ENCODE measurements at regions not wholly inside any gene's neighbourhood (a gene's known extent, or its start where the extent isn't known, plus 50 kb on each side); places are given as distances from the start of the nearest gene placed in this dataset.

DNA sequence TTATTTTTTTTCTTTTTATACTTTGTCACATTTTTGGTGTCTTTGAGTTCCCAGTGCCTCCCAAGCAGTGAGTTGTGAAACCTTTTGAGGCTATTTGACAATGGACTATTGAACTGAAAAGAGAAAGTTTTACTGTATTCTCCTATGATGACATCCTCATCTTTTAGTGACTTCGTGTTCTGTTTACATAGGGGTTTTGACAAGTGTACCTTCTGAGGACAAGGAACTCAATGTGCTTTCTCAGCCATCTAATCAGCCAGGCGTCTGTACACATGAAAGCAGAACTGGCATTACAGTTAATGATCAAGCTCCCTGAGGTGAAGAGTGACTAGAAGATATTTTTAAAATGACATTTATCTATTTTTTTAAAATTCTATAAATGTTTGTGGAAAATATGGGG lies 175.5 kb downstream of the ANXA1 start:
- Histone ChIP-seq H3K9ac (ENCODE audit: low read depth, low read length) (no peak overlapping the region), H2BK20ac (ENCODE audit: low read depth, low read length) (no peak overlapping the region)
- no peak for ATAC-seq (ENCODE audit: low read depth)

More for the DNA sequence above, 175.5 kb downstream of the ANXA1 start:
- no peaks in the 10 kb centered on the region for H4K20me1 ChIP-seq (ENCODE audit: insufficient read depth, low read length)
- no peak overlapping the region for H2AK5ac ChIP-seq (ENCODE audit: low read depth, low read length)
- intact Hi-C loops (cut with micrococcal nuclease) (no loop called here), dilution Hi-C loops (cut with HindIII; ENCODE audit: low sequenced_read_pairs, unreplicated experiment) (no loop called here), in situ Hi-C loops (cut with MboI; ENCODE audit: low sequenced_read_pairs) (no loop called here)
- no peak overlapping the region for H2BK5ac ChIP-seq (ENCODE audit: low read depth, low read length, poor library complexity, severe bottlenecking)
- no peak overlapping the region for H3K27ac ChIP-seq (ENCODE audit: insufficient read depth, low read length)
- no peak overlapping the region for H3K14ac ChIP-seq (replicated peaks; ENCODE audit: low read depth, low read length)
- no peaks in the 10 kb centered on the region for H3K27me3 ChIP-seq (ENCODE audit: control insufficient read depth, insufficient read depth, low read length)
- no peaks in the 10 kb centered on the region for H3K79me1 ChIP-seq (ENCODE audit: low read depth in 1 of 2, low read length in 2 of 2)
- no peaks in the 10 kb centered on the region for H3K36me3 ChIP-seq (ENCODE audit: control insufficient read depth, insufficient read depth, low read length)
- ChIA-PET CTCF (no interaction called here), POLR2A (ENCODE audit: unreplicated experiment) (no interaction called here)
- no peak overlapping the region for H2AFZ ChIP-seq (replicated peaks; ENCODE audit: low read length, poor library complexity)
- H3K56ac ChIP-seq (ENCODE audit: extremely low read depth, insufficient read depth, low read length) = no peak overlapping the region
- no peak overlapping the region for H3K4me2 ChIP-seq (ENCODE audit: low read depth, low read length)
- TF ChIP-seq FOS (IDR thresholded peaks at IDR 0.05; ENCODE audit: low read depth, low read length) (no peak), POLR2A (IDR thresholded peaks at IDR 0.05; ENCODE audit: low read depth, low read length) (no peak), RFX5 (IDR thresholded peaks at IDR 0.05; ENCODE audit: low read depth, low read length) (no peak), MXI1 (IDR thresholded peaks at IDR 0.05; ENCODE audit: borderline replicate concordance, low read depth, low read length) (no peak), RAD21 (IDR thresholded peaks at IDR 0.05; ENCODE audit: low read length) (no peak), MAFK (IDR thresholded peaks at IDR 0.05; ENCODE audit: low read depth, low read length) (no peak), CEBPB (IDR thresholded peaks at IDR 0.05; ENCODE audit: low read depth, low read length) (no peak), RCOR1 (IDR thresholded peaks at IDR 0.05; ENCODE audit: insufficient replicate concordance, low read length) (no peak), SMC3 (IDR thresholded peaks at IDR 0.05; ENCODE audit: low read depth, low read length) (no peak), NFE2L2 (IDR thresholded peaks at IDR 0.05; ENCODE audit: low read depth, low read length) (no peak), MAZ (IDR thresholded peaks at IDR 0.05; ENCODE audit: borderline replicate concordance, low read depth, low read length) (no peak), CHD1 (IDR thresholded peaks at IDR 0.05; ENCODE audit: low read depth, low read length) (no peak)
- TF ChIP-seq, protein P1, sequence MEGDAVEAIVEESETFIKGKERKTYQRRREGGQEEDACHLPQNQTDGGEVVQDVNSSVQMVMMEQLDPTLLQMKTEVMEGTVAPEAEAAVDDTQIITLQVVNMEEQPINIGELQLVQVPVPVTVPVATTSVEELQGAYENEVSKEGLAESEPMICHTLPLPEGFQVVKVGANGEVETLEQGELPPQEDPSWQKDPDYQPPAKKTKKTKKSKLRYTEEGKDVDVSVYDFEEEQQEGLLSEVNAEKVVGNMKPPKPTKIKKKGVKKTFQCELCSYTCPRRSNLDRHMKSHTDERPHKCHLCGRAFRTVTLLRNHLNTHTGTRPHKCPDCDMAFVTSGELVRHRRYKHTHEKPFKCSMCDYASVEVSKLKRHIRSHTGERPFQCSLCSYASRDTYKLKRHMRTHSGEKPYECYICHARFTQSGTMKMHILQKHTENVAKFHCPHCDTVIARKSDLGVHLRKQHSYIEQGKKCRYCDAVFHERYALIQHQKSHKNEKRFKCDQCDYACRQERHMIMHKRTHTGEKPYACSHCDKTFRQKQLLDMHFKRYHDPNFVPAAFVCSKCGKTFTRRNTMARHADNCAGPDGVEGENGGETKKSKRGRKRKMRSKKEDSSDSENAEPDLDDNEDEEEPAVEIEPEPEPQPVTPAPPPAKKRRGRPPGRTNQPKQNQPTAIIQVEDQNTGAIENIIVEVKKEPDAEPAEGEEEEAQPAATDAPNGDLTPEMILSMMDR (conservative IDR thresholded peaks at IDR 0.05; ENCODE audit: low read depth, low read length) = no peak
- TF ChIP-seq, protein P2, sequence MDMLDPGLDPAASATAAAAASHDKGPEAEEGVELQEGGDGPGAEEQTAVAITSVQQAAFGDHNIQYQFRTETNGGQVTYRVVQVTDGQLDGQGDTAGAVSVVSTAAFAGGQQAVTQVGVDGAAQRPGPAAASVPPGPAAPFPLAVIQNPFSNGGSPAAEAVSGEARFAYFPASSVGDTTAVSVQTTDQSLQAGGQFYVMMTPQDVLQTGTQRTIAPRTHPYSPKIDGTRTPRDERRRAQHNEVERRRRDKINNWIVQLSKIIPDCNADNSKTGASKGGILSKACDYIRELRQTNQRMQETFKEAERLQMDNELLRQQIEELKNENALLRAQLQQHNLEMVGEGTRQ (IDR thresholded peaks at IDR 0.05; ENCODE audit: low read depth, low read length) = no peak
- TF ChIP-seq, protein P3, sequence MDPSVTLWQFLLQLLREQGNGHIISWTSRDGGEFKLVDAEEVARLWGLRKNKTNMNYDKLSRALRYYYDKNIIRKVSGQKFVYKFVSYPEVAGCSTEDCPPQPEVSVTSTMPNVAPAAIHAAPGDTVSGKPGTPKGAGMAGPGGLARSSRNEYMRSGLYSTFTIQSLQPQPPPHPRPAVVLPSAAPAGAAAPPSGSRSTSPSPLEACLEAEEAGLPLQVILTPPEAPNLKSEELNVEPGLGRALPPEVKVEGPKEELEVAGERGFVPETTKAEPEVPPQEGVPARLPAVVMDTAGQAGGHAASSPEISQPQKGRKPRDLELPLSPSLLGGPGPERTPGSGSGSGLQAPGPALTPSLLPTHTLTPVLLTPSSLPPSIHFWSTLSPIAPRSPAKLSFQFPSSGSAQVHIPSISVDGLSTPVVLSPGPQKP (IDR thresholded peaks at IDR 0.05; ENCODE audit: borderline replicate concordance, low read depth, low read length) = no peak
- H3K4me3 ChIP-seq (ENCODE audit: insufficient read depth, low read depth, low read length) = no peak overlapping the region
- H4K8ac ChIP-seq (ENCODE audit: low read depth in 2 of 2, low read length in 2 of 2) = no peak overlapping the region
- H3K23ac ChIP-seq (ENCODE audit: low read depth, low read length) = no peak overlapping the region
- no peaks in the 10 kb centered on the region for H3K4me1 ChIP-seq (ENCODE audit: control insufficient read depth, insufficient read depth, low read length)
- no peak overlapping the region for H3K18ac ChIP-seq (ENCODE audit: low read depth, low read length)
- H2BK15ac ChIP-seq (ENCODE audit: low read depth, low read length) = no peak overlapping the region
- no TSS peak for BruUV-seq (replicated peaks)
- no peaks in the 10 kb centered on the region for H3K9me3 ChIP-seq (ENCODE audit: control insufficient read depth, insufficient read depth, low read length)
- no peak overlapping the region for H4K91ac ChIP-seq (ENCODE audit: insufficient read depth, low read depth, low read length)
- H3K9me1 ChIP-seq (ENCODE audit: insufficient read depth, low read length) = no peaks in the 10 kb centered on the region
- H2AK9ac ChIP-seq (replicated peaks; ENCODE audit: low read depth, low read length, poor library complexity) = no peak overlapping the region
- whole genome bisulfite sequencing, 2 experiments (ENCODE audit: extremely low coverage in 2 of 2, insufficient read length in 1 of 2) = no CpG with 5 or more reads among the region's 2 CpGs
- no peak overlapping the region for H4K5ac ChIP-seq (ENCODE audit: low read depth, low read length)
- no peak overlapping the region for H2BK120ac ChIP-seq (ENCODE audit: low read depth, low read length)
- no peak overlapping the region for H3K4ac ChIP-seq (ENCODE audit: low read depth, low read length)
- no peak for DNase-seq

Measured in IMR-90 (cell line).